ENCODE measurements at regions not wholly inside any gene's neighbourhood (a gene's known extent, or its start where the extent isn't known, plus 50 kb on each side); places are given as distances from the start of the nearest gene placed in this dataset.

DNA sequence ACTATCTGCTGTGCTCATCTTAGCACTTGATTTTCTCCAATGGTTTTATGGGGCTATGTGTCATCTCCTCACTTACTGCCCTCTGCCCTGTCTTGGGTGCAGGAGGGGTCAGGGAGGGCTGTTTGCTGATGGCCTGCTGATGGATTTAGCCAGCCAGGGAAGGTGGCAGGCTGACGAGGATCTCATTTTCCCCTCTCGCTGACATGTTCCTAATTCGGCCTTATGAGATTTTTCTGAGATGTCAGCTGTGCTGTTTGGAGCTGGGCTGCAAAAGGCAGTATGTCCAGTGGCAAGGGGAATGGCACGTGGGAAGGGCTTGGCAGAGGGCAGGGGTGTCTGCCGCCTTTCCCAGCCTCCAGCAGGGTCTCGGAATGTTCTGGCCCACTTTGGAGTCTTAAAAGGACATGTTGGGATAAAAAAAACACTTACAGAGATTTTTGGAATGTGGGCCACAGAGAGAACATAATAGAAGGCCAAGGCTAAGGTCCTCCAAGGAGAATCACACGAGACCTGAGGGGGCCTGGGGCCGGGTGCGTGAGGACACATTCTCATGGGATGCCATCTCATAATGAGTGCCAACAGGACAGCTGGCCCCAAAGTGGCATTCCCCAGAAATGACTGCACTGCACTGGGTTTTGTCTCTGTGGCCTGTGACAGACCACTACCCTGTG lies 303.8 kb downstream of the TLE3 start:
- 57 to 72% methylated on average over 9 of the region's 9 CpGs for WGBS, 2 donors
- peaks cover 0 to 13% (median 3%) of the 10 kb centered on the region in 11 donors for H3K9me3 ChIP-seq
- no peak for DNase-seq
- peaks cover 0 to 4% (median 0%) of the 10 kb centered on the region in 7 donors for H3K27me3 ChIP-seq
- ATAC-seq: peak in 4 of 8 donors; percentile 49 to 60 (median 58)
- H3K27ac ChIP-seq: peak overlapping the region in 7 of 10 donors; percentile 23 to 87 (median 81)
- no peaks in the 10 kb centered on the region for H3K36me3 ChIP-seq
- intact Hi-C loops (cut with DNase I): no loop called here
- H3K4me3 ChIP-seq: no peak overlapping the region
- TF ChIP-seq, protein P1, sequence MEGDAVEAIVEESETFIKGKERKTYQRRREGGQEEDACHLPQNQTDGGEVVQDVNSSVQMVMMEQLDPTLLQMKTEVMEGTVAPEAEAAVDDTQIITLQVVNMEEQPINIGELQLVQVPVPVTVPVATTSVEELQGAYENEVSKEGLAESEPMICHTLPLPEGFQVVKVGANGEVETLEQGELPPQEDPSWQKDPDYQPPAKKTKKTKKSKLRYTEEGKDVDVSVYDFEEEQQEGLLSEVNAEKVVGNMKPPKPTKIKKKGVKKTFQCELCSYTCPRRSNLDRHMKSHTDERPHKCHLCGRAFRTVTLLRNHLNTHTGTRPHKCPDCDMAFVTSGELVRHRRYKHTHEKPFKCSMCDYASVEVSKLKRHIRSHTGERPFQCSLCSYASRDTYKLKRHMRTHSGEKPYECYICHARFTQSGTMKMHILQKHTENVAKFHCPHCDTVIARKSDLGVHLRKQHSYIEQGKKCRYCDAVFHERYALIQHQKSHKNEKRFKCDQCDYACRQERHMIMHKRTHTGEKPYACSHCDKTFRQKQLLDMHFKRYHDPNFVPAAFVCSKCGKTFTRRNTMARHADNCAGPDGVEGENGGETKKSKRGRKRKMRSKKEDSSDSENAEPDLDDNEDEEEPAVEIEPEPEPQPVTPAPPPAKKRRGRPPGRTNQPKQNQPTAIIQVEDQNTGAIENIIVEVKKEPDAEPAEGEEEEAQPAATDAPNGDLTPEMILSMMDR (IDR thresholded peaks at IDR 0.05): no peak
- H3K4me1 ChIP-seq: peaks cover 7 to 32% (median 20%) of the 10 kb centered on the region in 9 donors

DNA sequence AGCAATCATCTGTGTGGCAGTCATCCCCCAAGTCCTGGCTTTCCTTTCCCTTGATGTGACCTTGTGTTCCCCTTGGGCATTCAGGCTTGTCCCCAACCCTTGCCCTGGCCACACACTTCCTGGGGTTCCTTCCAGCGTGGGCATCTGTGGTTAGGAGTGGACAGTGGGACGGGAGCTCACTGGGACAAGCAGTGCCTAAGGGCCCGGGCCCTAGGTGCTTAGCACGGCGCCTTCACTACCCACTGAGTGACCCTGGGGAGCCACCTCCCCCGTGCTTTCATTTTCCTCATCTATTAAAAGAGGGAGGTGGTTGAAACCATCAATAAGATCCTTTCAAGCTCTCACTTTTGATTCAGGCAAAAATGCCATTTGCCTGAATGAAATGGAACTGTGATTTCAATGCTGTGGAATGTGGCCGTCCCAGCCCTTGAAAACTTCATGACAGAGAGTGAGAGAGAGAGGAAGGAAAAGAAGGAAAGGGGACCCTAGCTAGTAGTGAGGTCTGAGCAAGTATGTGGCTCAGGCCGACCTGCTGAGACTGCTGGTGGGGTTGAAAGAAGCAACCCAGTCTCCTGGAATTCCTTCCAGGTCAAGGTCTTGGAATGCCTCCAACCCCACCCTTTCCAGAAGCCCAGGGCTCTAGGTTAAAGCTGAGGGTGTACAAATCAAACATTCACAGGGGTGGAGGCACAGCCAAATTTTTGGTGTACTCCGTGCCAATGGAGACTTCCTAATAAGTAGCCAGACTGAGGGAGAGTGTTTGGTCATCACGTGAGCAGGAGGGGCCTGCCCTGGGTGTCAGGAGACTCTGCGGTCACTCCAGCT lies 302.9 kb downstream of the TLE3 start:
- ATAC-seq (peak; percentile 69 to 78 (median 74)), DNase-seq (peak in 1 of 2 donors; percentile 23)
- TF ChIP-seq, protein P1 (IDR thresholded peaks at IDR 0.05): no peak
- Histone ChIP-seq H3K27ac (peak overlapping the region in 9 of 10 donors; percentile 51 to 87 (median 73)), H3K4me3 (no peak overlapping the region), H3K36me3 (no peaks in the 10 kb centered on the region), H3K27me3 (peaks cover 0 to under 1% (median 0%) of the 10 kb centered on the region in 7 donors), H3K9me3 (peaks cover 0 to 13% (median 3%) of the 10 kb centered on the region in 11 donors), H3K4me1 (peaks cover 7 to 32% (median 21%) of the 10 kb centered on the region in 9 donors)
- 60 to 72% methylated on average over 11 of the region's 11 CpGs for WGBS, 2 donors
- intact Hi-C loops (cut with DNase I): loop anchor here in 1 of 10 donors (5.0 kb wide), 1 partner anchor 323 kb away; no protein-coding TSS in a partner anchor

- ATAC-seq: no peak
- Histone ChIP-seq H3K36me3 (no peaks in the 10 kb centered on the region), H3K27ac (peak overlapping the region in 9 of 10 donors; percentile 51 to 87 (median 73)), H3K27me3 (no peaks in the 10 kb centered on the region), H3K4me3 (no peak overlapping the region), H3K4me1 (peaks cover 7 to 32% (median 21%) of the 10 kb centered on the region in 9 donors), H3K9me3 (peaks cover 0 to 13% (median 3%) of the 10 kb centered on the region in 11 donors)
- DNase-seq: no peak
- TF ChIP-seq, protein P1 (IDR thresholded peaks at IDR 0.05): no peak
- intact Hi-C loops (cut with DNase I): loop anchor here in 1 of 10 donors (5.0 kb wide), 1 partner anchor 323 kb away; no protein-coding TSS in a partner anchor
- WGBS, 2 donors: 65 to 70% methylated on average over 6 of the region's 6 CpGs
Observed at GRCh38 chr15:69795601-69796000, 302.1 kb downstream of the TLE3 start.

DNA sequence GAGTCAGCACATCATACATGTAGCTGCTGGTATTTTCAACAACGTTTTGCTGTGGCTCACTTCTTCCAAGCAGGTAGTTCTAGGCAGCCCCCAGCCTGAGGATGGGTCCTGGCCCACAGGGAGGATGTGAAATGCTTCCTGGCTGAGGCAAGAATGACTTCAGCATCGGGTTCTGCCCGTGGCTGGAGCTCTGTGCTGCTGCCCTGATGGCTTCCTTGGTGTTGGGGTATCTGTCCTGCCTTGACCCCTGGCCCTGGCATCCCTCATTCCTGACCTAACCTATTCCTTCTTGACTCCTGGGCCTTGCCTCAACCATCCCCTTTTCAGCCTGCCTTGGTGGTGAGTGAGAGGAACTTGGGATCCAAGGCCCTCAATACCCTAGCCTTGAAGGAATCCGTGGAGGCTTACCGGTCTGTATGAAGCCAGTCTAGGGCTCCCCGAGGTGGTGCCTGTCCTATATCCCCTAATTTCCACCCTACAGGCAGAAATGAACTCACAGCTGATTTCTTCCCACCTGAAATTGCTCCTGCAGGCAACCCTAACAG lies 300.6 kb downstream of the TLE3 start:
- TF ChIP-seq, protein P1 (IDR thresholded peaks at IDR 0.05): no peak
- Histone ChIP-seq H3K9me3 (no peaks in the 10 kb centered on the region), H3K36me3 (no peaks in the 10 kb centered on the region), H3K27ac (no peak overlapping the region), H3K27me3 (no peaks in the 10 kb centered on the region), H3K4me3 (no peak overlapping the region), H3K4me1 (peaks cover 7 to 32% (median 21%) of the 10 kb centered on the region in 9 donors)
- intact Hi-C loops (cut with DNase I): loop anchor here in 1 of 10 donors (5.0 kb wide), 1 partner anchor 325 kb away; no protein-coding TSS in a partner anchor
- ATAC-seq: no peak
- no peak for DNase-seq
- 54 to 63% methylated on average over 6 of the region's 6 CpGs for WGBS, 2 donors

Measured in heart right ventricle (tissue), 16 donors.